ENCODE measurements at regions not wholly inside any gene's neighbourhood (a gene's known extent, or its start where the extent isn't known, plus 50 kb on each side); places are given as distances from the start of the nearest gene placed in this dataset.
"Not testable (repeated sequence)": the region's sequence is repeated elsewhere in the genome, so short reads cannot be mapped to it uniquely, and the experiment has no call there.

- Histone ChIP-seq H3K4me1 (no peaks in the 10 kb centered on the region), H3K27ac (no peak overlapping the region), H3K4me3 (no peak overlapping the region), H3K36me3 (no peaks in the 10 kb centered on the region), H3K9me3 (no peaks in the 10 kb centered on the region), H3K27me3 (no peaks in the 10 kb centered on the region)
- DNase-seq, result no peak
- intact Hi-C loops (cut with DNase I; ENCODE audit: low total_unique reads), result no loop called here
- TF ChIP-seq, protein P1, sequence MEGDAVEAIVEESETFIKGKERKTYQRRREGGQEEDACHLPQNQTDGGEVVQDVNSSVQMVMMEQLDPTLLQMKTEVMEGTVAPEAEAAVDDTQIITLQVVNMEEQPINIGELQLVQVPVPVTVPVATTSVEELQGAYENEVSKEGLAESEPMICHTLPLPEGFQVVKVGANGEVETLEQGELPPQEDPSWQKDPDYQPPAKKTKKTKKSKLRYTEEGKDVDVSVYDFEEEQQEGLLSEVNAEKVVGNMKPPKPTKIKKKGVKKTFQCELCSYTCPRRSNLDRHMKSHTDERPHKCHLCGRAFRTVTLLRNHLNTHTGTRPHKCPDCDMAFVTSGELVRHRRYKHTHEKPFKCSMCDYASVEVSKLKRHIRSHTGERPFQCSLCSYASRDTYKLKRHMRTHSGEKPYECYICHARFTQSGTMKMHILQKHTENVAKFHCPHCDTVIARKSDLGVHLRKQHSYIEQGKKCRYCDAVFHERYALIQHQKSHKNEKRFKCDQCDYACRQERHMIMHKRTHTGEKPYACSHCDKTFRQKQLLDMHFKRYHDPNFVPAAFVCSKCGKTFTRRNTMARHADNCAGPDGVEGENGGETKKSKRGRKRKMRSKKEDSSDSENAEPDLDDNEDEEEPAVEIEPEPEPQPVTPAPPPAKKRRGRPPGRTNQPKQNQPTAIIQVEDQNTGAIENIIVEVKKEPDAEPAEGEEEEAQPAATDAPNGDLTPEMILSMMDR (IDR thresholded peaks at IDR 0.05), result no peak
Observed at GRCh38 chr2:192669505-192670091, 474.9 kb upstream of the TMEFF2 start.

GRCh38 chr2:192660555-192660954, 465.8 kb upstream of the TMEFF2 start:
- intact Hi-C loops (cut with DNase I; ENCODE audit: low total_unique reads); H3K27ac ChIP-seq; H3K27me3 ChIP-seq; H3K36me3 ChIP-seq; DNase-seq; H3K9me3 ChIP-seq; H3K4me1 ChIP-seq; H3K4me3 ChIP-seq: not testable (repeated sequence)

- H3K27me3 ChIP-seq, result no peaks in the 10 kb centered on the region
- no peak overlapping the region for H3K27ac ChIP-seq
- no peaks in the 10 kb centered on the region for H3K9me3 ChIP-seq
- intact Hi-C loops (cut with DNase I; ENCODE audit: low total_unique reads), result no loop called here
- TF ChIP-seq, protein P1 (IDR thresholded peaks at IDR 0.05), result no peak
- no peaks in the 10 kb centered on the region for H3K4me1 ChIP-seq
- DNase-seq, result no peak
- no peak overlapping the region for H3K4me3 ChIP-seq
- H3K36me3 ChIP-seq, result no peaks in the 10 kb centered on the region
Observed at GRCh38 chr2:192657362-192657761, 462.6 kb upstream of the TMEFF2 start.

DNA sequence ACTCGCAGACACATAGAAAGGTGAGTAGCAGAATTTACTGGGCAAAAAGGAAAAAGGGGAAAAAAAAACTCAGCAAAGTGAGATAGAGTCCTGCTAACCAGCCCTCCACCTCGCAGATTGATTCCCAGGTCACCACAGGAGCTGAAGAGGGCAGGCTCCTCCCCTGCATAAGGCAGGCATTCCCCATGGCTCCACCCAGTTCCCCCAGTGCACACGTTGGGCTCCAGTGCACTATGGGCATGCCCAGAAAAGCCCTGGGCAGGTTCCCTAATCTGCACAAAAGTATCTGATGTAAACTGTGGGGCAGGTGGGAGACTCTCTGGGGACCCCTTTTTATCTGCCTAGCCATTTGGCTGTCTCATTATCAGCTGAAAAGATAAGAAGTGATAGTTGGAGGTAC, 461.2 kb upstream of the TMEFF2 start:
- Histone ChIP-seq H3K9me3 (no peaks in the 10 kb centered on the region), H3K4me3 (no peak overlapping the region), H3K27ac (no peak overlapping the region), H3K27me3 (no peaks in the 10 kb centered on the region), H3K36me3 (no peaks in the 10 kb centered on the region), H3K4me1 (no peaks in the 10 kb centered on the region)
- DNase-seq, result no peak
- TF ChIP-seq, protein P1 (IDR thresholded peaks at IDR 0.05), result no peak
- intact Hi-C loops (cut with DNase I; ENCODE audit: low total_unique reads), result no loop called here

GRCh38 chr2:192645811-192646598, 451.3 kb upstream of the TMEFF2 start:
- H3K27me3 ChIP-seq, result no peaks in the 10 kb centered on the region
- no peaks in the 10 kb centered on the region for H3K9me3 ChIP-seq
- intact Hi-C loops (cut with DNase I; ENCODE audit: low total_unique reads), result no loop called here
- no peaks in the 10 kb centered on the region for H3K4me1 ChIP-seq
- no peak overlapping the region for H3K4me3 ChIP-seq
- TF ChIP-seq, protein P1 (IDR thresholded peaks at IDR 0.05), result no peak
- no peak overlapping the region for H3K27ac ChIP-seq
- no peaks in the 10 kb centered on the region for H3K36me3 ChIP-seq
- no peak for DNase-seq

GRCh38 chr2:192634557-192634956, 439.8 kb upstream of the TMEFF2 start:
- Histone ChIP-seq H3K27ac (no peak overlapping the region), H3K36me3 (no peaks in the 10 kb centered on the region), H3K27me3 (no peaks in the 10 kb centered on the region), H3K9me3 (no peaks in the 10 kb centered on the region), H3K4me3 (no peak overlapping the region), H3K4me1 (no peaks in the 10 kb centered on the region)
- TF ChIP-seq, protein P1 (IDR thresholded peaks at IDR 0.05), result no peak
- intact Hi-C loops (cut with DNase I; ENCODE audit: low total_unique reads), result no loop called here
- DNase-seq, result no peak

Data from tibial artery (tissue), 4 donors.